GM21576 (cell line): ENCODE measurements at regions not wholly inside any gene's neighbourhood (a gene's known extent, or its start where the extent isn't known, plus 50 kb on each side); places are given as distances from the start of the nearest gene placed in this dataset.
"Not testable (repeated sequence)": the region's sequence is repeated elsewhere in the genome, so short reads cannot be mapped to it uniquely, and the experiment has no call there.

Experiments used
- ATAC-seq: cut with Tn5 transposase; IDR thresholded peaks from one replicate; pipeline ENCODE4 v1.9.1; 2021; ENCODE audit warnings: mild to moderate bottlenecking, moderate library complexity; ENCODE audit not compliant: unreplicated experiment

DNA sequence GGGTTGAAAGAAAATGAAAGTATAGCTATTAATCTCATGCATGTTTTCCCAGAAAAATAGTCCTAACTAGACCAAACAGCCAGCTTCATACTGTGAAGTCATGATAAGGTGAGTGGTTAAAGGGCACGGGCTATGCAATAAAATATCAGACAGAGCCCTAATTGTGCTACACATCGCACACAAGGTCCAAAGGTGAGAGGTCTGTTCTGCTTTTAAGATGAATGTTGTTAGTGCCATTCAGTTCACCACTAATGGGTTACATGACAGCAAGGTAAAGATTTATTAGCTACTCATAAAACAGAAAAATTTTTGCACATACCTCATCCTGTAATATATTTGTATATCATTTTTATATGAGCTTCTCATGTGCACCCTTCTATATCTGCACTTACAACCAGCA is 105.0 kb upstream of the STK17B start:
- no peak for ATAC-seq

- ATAC-seq: no peak
Observed at GRCh38 chr2:196277002-196277401, 105.6 kb upstream of the STK17B start.

GRCh38 chr2:196278491-196278911 is 107.1 kb upstream of the STK17B start:
- ATAC-seq: no peak

- ATAC-seq: no peak
Observed at GRCh38 chr2:196279541-196279940, 108.2 kb upstream of the STK17B start.

DNA sequence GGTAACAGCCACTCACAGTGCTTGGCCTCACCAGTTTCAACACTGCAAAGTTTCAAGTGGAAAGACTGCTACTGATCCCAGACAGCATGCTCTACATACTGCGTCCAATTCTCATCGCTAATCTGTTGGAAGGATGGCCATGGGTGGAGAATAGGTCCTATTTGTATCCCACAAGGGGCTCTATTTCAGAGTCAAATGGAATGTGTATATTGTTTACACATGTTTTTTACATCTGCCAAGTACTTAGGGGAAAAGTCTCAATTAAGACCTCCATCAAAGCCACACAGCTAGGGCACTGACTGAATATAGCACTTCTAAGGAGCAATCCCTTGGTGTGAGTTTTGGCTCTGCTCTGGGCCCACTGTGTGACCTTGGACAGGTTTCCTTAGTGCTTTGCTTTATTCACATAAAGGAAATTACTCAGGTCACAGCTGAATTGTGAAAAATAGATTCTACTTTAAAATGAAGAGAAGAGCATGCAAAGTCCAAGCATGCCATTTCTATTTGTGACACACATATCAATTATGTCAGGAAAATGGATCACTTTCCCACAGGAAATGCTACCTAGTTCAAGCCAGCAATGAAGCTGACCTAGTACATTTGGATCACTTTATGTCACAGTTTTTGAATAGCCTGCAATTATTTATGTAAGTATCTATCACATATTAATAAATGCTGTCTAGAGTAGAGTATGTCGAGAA is 112.9 kb upstream of the STK17B start:
- no peak for ATAC-seq

- no peak for ATAC-seq
Observed at GRCh38 chr2:196284866-196285557, 113.6 kb upstream of the STK17B start.

DNA sequence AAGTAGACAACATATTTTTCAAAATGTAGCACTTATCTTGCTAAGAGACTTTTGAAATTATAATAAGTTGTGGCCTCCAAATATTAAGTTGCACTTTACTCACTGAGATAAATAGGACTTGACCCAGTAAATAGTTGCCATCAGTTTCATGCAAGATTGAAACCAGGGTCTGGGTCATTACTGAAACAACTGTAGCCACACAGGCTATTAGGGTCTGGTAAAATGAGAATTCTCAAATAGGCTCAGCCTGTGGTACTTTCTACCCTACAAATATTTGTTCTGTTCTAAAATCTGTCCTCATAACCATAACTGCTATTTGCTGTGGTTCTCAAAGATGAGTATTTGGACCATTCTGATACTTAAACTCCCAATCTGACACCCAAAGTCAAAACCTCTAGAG is 115.4 kb upstream of the STK17B start:
- no peak for ATAC-seq

DNA sequence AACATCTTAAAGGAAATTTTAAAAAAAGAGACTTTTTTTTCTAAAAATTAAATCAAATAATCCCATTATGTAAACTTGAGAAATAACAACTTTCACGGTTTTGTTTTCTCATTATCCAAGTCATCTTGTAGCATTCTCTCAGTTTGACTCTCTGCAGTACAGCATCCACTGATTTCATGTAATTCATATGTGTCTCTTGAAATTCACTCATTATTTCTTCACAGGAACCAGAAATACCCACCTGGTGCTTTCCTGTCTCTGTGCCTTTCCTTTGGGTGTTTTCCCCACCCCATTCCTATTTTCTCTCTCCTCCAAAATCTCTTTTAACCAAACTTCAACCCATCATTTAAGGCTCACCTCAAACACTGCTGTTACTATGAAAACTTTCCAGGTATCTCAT is 116.1 kb upstream of the STK17B start:
- ATAC-seq: no peak

DNA sequence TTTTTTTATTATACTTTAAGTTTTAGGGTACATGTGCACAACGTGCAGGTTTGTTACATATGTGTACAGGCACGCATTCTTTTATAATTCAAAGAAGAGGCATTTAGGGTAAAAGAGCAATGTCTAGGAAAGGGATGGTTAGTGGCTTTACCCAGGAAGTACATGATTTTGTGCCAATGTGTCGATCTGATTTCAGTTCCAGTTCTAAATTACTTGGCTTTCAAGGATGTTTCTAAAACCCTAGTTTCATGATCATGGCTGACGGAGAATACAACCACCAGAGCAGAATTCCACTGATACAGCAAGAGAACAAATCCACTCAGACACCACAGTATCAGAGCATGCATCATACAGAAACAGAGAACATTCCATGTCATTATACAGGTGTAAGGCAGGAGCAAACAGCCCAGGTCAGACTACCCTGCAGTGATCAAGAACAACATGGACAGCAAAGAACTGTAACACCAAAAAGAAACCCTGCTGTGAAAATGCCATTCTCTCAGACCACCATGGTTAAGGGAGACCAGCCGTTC is 116.7 kb upstream of the STK17B start:
- no peak for ATAC-seq

DNA sequence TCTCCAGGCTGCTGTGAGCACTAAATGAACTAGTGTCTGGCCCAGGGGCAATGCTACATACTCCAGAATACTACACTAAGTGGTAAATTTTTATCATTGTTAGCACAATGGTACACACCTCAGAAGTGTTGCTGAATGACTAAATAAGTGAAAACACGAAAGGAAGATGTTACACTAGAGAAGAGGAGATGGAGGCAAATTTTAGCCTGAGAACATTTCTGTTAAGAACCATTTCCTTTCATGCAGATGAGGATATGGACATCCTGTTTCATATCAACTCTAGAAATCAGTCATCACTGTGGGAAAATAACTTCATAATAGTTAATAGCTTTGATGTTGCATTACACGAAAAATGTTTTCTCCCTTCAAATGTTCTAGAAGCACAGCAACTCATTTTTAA is 117.6 kb upstream of the STK17B start:
- peak; percentile 36 for ATAC-seq

DNA sequence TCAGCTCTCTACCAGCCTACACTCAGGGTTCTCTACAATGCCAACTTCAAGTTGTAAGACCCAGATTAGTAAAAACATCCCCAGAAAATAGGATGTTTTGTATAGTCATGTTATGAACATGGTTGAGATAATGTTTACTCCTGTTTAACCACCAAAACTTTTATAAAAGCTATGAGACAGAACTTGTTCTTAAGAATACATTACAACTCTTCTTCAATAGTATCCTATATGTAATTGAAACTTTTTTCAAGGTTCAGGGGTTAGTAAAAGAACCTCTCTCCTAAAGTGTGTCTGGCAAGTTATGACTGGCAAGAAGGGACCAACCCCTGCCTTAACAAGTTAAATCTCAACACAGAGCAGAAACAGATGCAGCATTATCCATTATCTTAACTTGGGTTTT is 118.8 kb upstream of the STK17B start:
- no peak for ATAC-seq

DNA sequence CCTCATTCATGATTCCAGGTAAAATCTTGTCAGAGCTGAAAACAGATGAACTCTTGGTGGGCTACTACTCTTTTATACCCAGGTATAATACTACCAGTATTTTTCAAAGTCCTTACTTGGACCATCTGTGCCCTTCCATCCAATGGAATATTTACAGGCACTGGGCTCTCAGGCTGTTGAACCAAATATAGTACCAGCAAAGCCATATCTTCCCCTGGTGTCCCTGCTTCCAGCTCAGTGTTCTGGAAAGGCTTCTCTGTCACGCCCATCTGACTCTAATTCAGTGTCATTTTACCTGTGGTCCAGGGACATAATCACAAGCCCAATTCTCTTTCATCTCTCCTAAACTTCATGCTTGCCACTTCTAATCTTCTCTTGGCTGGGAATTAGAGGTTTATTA is 119.2 kb upstream of the STK17B start:
- no peak for ATAC-seq

DNA sequence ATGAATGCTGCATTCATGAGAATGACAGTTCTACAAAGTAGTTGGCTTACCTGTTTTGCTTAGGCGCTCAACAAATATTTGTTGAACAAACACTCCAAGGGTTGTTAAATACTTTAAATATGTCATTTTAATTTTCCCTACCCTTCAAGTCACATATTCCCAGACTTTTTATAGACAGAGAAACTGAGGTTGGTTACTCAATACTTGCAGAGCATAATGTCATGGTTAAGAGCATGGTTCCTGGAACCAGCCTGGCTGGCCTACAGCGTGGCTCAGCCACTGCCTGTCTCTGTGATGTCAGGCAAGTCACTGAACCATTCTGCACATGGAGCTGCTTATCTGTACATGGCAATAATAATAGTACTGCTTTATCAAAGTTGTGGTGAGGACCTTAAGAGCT is 120.0 kb upstream of the STK17B start:
- ATAC-seq: no peak

GRCh38 chr2:196291873-196292800 is 120.8 kb upstream of the STK17B start:
- ATAC-seq: no peak

DNA sequence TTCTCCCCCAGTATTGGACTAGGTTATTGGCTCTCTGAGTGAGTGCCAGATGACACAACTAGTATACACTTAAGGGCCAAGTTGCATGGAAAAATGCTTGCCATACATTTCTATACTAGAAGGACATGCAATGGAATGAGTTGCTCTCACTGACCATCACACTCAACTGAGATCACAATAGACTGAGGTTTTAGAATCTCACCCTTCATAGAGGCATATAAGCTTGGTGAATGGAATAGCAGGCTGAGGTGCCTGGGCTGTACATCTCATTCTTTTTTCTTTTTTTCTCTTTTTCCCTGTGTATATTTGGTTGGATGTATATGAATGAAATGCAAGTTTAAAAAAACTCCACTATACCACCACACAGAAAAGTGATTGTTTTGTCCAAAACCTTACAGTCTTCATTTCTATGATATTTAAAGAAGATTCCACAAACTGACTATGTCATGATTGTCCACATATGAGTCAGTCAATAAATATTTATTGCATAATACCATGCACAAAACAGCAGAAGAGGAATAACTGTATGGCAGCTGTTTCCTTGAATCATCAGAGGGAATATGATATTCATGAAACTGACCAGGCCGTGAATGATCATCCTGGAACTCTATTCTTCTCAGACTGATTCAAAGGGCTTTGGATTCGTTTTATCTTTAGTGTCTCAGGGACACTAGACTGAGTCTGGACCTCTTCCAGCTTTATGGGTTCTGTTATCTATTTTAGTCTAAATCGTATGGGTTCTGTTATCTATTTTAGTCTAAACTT is 122.6 kb upstream of the STK17B start:
- no peak for ATAC-seq

DNA sequence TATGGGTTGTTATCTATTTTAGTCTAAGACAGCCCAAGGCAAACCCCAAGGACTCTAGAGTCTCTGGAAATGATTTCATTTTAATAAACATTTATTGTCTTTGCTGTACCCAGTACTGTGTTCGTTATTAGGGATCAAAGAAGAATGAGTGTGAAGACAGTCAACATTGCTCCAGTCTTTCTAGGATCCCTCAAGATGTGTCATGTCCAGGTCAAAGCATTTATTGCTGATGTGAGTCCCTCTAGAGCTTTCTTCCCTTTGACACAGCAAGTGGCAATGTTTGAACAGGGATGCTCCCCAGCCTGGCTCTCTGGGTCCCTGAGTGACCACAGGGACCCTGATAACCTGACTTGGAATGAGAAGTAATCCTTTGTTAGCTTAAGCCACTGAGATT is 123.1 kb upstream of the STK17B start:
- ATAC-seq: no peak

DNA sequence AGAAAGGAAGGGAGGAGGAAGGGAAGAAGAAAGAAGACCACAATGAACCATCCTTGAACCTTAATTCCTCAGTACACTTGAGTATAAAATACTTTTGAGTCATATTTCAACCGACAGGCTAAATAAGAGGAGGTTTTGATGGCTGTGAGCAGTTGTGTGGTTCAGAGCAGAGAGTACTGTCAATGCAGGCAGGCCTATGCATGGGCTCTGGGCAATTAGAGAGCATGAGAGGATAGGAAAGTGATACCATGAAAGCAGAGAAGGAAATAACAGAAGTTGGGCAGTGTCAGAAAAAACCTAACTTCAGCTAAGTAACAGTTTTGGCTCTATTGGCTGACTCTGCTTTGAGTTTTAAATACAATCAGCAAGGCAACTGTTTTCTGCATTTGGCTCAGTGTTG is 123.6 kb upstream of the STK17B start:
- ATAC-seq: peak; percentile 49

- not testable (repeated sequence) for ATAC-seq
Observed at GRCh38 chr2:196298106-196298723, 126.8 kb upstream of the STK17B start.

- ATAC-seq: no peak
Observed at GRCh38 chr2:196307775-196308305, 136.5 kb upstream of the STK17B start.

DNA sequence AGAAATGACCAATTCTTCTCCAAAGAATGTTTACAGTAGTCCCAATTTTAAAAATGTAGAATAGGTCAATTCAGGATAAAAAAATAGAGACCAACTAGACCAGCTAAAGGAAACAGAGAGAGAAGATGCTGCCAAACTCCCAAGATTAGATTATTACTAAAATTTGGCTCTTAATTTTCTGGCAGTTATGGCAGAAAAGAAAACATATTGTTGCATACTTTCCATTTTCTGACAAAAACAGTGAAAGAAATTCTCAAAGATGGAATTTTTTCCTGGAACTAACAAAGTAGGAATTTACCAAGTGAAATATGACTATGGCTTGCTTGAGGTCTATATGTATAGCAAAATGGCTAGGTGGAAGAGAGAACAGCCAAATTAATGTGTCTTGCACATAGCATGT is 138.3 kb upstream of the STK17B start:
- no peak for ATAC-seq
